22Rv1 (cell line): ENCODE measurements at regions not wholly inside any gene's neighbourhood (a gene's known extent, or its start where the extent isn't known, plus 50 kb on each side); places are given as distances from the start of the nearest gene placed in this dataset.

Experiments
- CTCF ChIP-seq: fragments of 450-650 bp; IDR thresholded peaks from 2 replicates; pipeline ENCODE4 v1.5.1; 2017; ENCODE audit warnings: mild to moderate bottlenecking
- ZFX ChIP-seq: fragments of 450-650 bp; IDR thresholded peaks from 2 replicates; pipeline ENCODE4 v1.6.1; 2017; ENCODE audit warnings: antibody characterized with exemption, borderline replicate concordance

GRCh38 chr9:87256973-87257372, 240.7 kb upstream of the DAPK1 start:
- TF ChIP-seq CTCF: no peak
- no peak for TF ChIP-seq ZFX
